Liver (tissue), 3 donors: ENCODE measurements at regions not wholly inside any gene's neighbourhood (a gene's known extent, or its start where the extent isn't known, plus 50 kb on each side); places are given as distances from the start of the nearest gene placed in this dataset.

ENCODE experiments used
- GABPA ChIP-seq, 2 donors: IDR thresholded peaks in 1 of 2; conservative IDR thresholded peaks in 1 of 2; 2 replicates each; pipeline ENCODE4 v1.6.1; 2016; ENCODE audit warnings: antibody characterized with exemption in 2 of 2, mild to moderate bottlenecking in 1 of 2, moderate library complexity in 1 of 2
- JUND ChIP-seq, 2 donors: IDR thresholded peaks; 2 replicates each; pipeline ENCODE4 v1.6.1; 2016; ENCODE audit warnings: antibody characterized with exemption in 2 of 2
- MAX ChIP-seq: IDR thresholded peaks from 2 replicates; pipeline ENCODE4 v1.6.1; 2016; ENCODE audit warnings: antibody characterized with exemption
- RAD21 ChIP-seq, 2 donors: IDR thresholded peaks; 2 replicates each; pipeline ENCODE4 v1.6.1; 2016; ENCODE audit warnings: antibody characterized with exemption in 2 of 2, mild to moderate bottlenecking in 2 of 2
- REST ChIP-seq: IDR thresholded peaks from 2 replicates; pipeline ENCODE4 v1.6.1; 2016; ENCODE audit warnings: antibody characterized with exemption, mild to moderate bottlenecking
- SP1 ChIP-seq: IDR thresholded peaks from 2 replicates; pipeline ENCODE4 v1.6.1; 2018; ENCODE audit warnings: antibody characterized with exemption, mild to moderate bottlenecking
- TAF1 ChIP-seq: conservative IDR thresholded peaks from 2 replicates; pipeline ENCODE4 v1.6.1; 2016; ENCODE audit warnings: antibody characterized with exemption, mild to moderate bottlenecking
- YY1 ChIP-seq: IDR thresholded peaks from 2 replicates; pipeline ENCODE4 v1.6.1; 2016; ENCODE audit warnings: antibody characterized with exemption, mild to moderate bottlenecking
- TF ChIP-seq, protein P1 (sequence below): fragments of 150-350 bp; IDR thresholded peaks from 2 replicates; pipeline ENCODE4 v1.5.1; 2017; ENCODE audit warnings: improper control_type of control experiment, low read depth, low read length; ENCODE audit not compliant: missing input control
- TF ChIP-seq, protein P2 (sequence below): IDR thresholded peaks from 2 replicates; pipeline ENCODE4 v1.6.1; 2016; ENCODE audit warnings: antibody characterized with exemption
- TF ChIP-seq, protein P3 (sequence below): IDR thresholded peaks from 2 replicates; pipeline ENCODE4 v1.6.1; 2016; ENCODE audit warnings: antibody characterized with exemption
- donor health status: healthy.
- donor health status: healthy.

DNA sequence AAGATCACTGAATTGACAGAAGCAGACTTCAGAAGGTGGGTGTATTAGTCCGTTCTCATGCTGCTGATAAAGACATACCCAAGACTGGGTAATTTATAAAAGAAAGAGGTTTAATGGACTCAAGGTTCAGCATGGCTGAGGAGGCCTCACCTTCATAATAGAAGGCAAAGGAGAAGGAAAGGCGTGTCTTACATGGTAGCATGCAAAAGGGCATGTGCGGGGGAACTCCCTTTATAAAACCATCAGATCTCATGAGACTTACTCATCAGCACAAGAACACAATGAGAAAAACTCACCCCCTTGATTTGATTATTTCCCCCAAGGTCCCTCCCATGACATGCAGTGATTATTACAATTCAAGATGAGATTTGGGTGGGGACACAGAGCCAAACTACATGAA is 416.3 kb upstream of the EPHA3 start:
- TF ChIP-seq, protein P1, sequence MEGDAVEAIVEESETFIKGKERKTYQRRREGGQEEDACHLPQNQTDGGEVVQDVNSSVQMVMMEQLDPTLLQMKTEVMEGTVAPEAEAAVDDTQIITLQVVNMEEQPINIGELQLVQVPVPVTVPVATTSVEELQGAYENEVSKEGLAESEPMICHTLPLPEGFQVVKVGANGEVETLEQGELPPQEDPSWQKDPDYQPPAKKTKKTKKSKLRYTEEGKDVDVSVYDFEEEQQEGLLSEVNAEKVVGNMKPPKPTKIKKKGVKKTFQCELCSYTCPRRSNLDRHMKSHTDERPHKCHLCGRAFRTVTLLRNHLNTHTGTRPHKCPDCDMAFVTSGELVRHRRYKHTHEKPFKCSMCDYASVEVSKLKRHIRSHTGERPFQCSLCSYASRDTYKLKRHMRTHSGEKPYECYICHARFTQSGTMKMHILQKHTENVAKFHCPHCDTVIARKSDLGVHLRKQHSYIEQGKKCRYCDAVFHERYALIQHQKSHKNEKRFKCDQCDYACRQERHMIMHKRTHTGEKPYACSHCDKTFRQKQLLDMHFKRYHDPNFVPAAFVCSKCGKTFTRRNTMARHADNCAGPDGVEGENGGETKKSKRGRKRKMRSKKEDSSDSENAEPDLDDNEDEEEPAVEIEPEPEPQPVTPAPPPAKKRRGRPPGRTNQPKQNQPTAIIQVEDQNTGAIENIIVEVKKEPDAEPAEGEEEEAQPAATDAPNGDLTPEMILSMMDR: no peak
- TF ChIP-seq SP1 (no peak), JUND (IDR thresholded peaks at IDR 0.05) (no peak), YY1 (no peak), TAF1 (no peak), REST (no peak), RAD21 (IDR thresholded peaks at IDR 0.05) (no peak), GABPA (IDR thresholded peaks at IDR 0.05 in 1 of 2, conservative IDR thresholded peaks at IDR 0.05 in 1 of 2) (no peak), MAX (no peak)
- TF ChIP-seq, protein P2, sequence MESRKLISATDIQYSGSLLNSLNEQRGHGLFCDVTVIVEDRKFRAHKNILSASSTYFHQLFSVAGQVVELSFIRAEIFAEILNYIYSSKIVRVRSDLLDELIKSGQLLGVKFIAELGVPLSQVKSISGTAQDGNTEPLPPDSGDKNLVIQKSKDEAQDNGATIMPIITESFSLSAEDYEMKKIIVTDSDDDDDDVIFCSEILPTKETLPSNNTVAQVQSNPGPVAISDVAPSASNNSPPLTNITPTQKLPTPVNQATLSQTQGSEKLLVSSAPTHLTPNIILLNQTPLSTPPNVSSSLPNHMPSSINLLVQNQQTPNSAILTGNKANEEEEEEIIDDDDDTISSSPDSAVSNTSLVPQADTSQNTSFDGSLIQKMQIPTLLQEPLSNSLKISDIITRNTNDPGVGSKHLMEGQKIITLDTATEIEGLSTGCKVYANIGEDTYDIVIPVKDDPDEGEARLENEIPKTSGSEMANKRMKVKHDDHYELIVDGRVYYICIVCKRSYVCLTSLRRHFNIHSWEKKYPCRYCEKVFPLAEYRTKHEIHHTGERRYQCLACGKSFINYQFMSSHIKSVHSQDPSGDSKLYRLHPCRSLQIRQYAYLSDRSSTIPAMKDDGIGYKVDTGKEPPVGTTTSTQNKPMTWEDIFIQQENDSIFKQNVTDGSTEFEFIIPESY: no peak
- TF ChIP-seq, protein P3, sequence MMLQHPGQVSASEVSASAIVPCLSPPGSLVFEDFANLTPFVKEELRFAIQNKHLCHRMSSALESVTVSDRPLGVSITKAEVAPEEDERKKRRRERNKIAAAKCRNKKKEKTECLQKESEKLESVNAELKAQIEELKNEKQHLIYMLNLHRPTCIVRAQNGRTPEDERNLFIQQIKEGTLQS: no peak
